ENCODE measurements at regions not wholly inside any gene's neighbourhood (a gene's known extent, or its start where the extent isn't known, plus 50 kb on each side); places are given as distances from the start of the nearest gene placed in this dataset.
"Not testable (repeated sequence)": the region's sequence is repeated elsewhere in the genome, so short reads cannot be mapped to it uniquely, and the experiment has no call there.

- not testable (repeated sequence) for TF ChIP-seq POLR2AphosphoS5 (IDR thresholded peaks at IDR 0.05; ENCODE audit: low read depth); CTCF (conservative IDR thresholded peaks at IDR 0.05; ENCODE audit: low read depth in 2 of 2); EZH2phosphoT487 (IDR thresholded peaks at IDR 0.05; ENCODE audit: unreplicated experiment); JUNB (IDR thresholded peaks at IDR 0.05; ENCODE audit: unreplicated experiment); EZH2 (IDR thresholded peaks at IDR 0.05; ENCODE audit: low read depth, unreplicated experiment); REST (IDR thresholded peaks at IDR 0.05; ENCODE audit: unreplicated experiment); CREB1 (CRISPR knock-in tag; IDR thresholded peaks at IDR 0.05; ENCODE audit: low read depth); STAT1 (IDR thresholded peaks at IDR 0.05; ENCODE audit: unreplicated experiment); ETS1 (IDR thresholded peaks at IDR 0.05); ZNF331 (CRISPR knock-in tag; IDR thresholded peaks at IDR 0.05; ENCODE audit: low read depth); ZNF114 (CRISPR knock-in tag; IDR thresholded peaks at IDR 0.05); NANOG (IDR thresholded peaks at IDR 0.05; ENCODE audit: borderline replicate concordance); ZNF462 (CRISPR knock-in tag; IDR thresholded peaks at IDR 0.05)
These were observed 167.5 kb upstream of the TP53TG3D start for GRCh38 chr16:32085438-32086141.

All from GM23338 (cell line).